Kidney (tissue), 13 donors: ENCODE measurements at regions not wholly inside any gene's neighbourhood (a gene's known extent, or its start where the extent isn't known, plus 50 kb on each side); places are given as distances from the start of the nearest gene placed in this dataset.

Source experiments
- DNase-seq, 5 donors: peaks; one replicate each; pipeline ENCODE4 v3.0.0-alpha.2; 2013 to 2020
- FAIRE-seq: peaks from 2 replicates; lab custom pipeline; 2012; peaks lifted over from hg19 to GRCh38; lab: Jason Lieb, UNC
- H3K27ac ChIP-seq, 2 donors: one replicate each; pipeline ENCODE4 v1.7.0; 2013; ENCODE audit warnings: low read depth in 2 of 2, low read length in 2 of 2, inconsistent platforms in 1 of 2
- H3K27me3 ChIP-seq: one replicate; pipeline ENCODE4 v1.7.1; 2013; ENCODE audit warnings: low read length, inconsistent platforms; ENCODE audit not compliant: control insufficient read depth, insufficient read depth
- H3K36me3 ChIP-seq, 3 donors: one replicate each; pipeline versions ENCODE4 v1.7.0 to v1.7.1; 2013; ENCODE audit warnings: low read length in 3 of 3, control low read depth in 1 of 3, inconsistent platforms in 1 of 3; ENCODE audit not compliant: insufficient read depth in 3 of 3, control insufficient read depth in 2 of 3
- H3K4me1 ChIP-seq, 3 donors: one replicate each; pipeline versions ENCODE4 v1.7.0 to v1.7.1; 2013; ENCODE audit warnings: low read length in 3 of 3, inconsistent platforms in 1 of 3, low read depth in 1 of 3; ENCODE audit not compliant: control insufficient read depth in 2 of 3, insufficient read depth in 2 of 3
- H3K4me3 ChIP-seq, 3 donors: one replicate each; pipeline versions ENCODE4 v1.7.0 to v1.8.1; 2013; ENCODE audit warnings: low read length in 3 of 3, control low read depth in 1 of 3, inconsistent platforms in 1 of 3
- H3K9ac ChIP-seq, 3 donors: one replicate each; pipeline versions ENCODE4 v1.7.0 to v1.7.1; 2013; ENCODE audit warnings: low read length in 3 of 3, control low read depth in 1 of 3, inconsistent platforms in 1 of 3
- H3K9me3 ChIP-seq, 3 donors: one replicate each; pipeline versions ENCODE4 v1.7.0 to v1.7.1; 2013; ENCODE audit warnings: low read length in 3 of 3, control low read depth in 1 of 3, inconsistent platforms in 1 of 3; ENCODE audit not compliant: control insufficient read depth in 2 of 3, insufficient read depth in 1 of 3
- CTCF ChIP-seq: IDR thresholded peaks from 3 replicates; pipeline ENCODE4 v1.5.1; 2012; ENCODE audit warnings: mild to moderate bottlenecking, moderate library complexity, borderline replicate concordance; ENCODE audit not compliant: insufficient read depth; ENCODE audit errors: extremely low read depth
- intact Hi-C: fragments of 100-400 bp; cut with DNase I; formaldehyde crosslinking; loops from one replicate; pipeline ENCODE4 v1.11.1; 2022
- donor health status: control.
- donor health status: control.
- donor health status: control.
- donor health status: control.
- donor health status: control.
- donor health status: DM: yes; HTN: yes; CAD: no.
- donor health status: Normal renal cell carcinoma (clear cell type).

- no peak overlapping the region for H3K4me3 ChIP-seq
- no peaks in the 10 kb centered on the region for H3K36me3 ChIP-seq
- DNase-seq = no peak
- no peak for TF ChIP-seq CTCF
- intact Hi-C loops = no loop called here
- no peak overlapping the region for H3K27ac ChIP-seq
- no peaks in the 10 kb centered on the region for H3K4me1 ChIP-seq
- FAIRE-seq = no peak
- no peak overlapping the region for H3K9ac ChIP-seq
- H3K9me3 ChIP-seq = no peaks in the 10 kb centered on the region
- no peaks in the 10 kb centered on the region for H3K27me3 ChIP-seq
Observed at GRCh38 chr2:7210712-7211111, 293.5 kb downstream of the RNF144A start.

DNA sequence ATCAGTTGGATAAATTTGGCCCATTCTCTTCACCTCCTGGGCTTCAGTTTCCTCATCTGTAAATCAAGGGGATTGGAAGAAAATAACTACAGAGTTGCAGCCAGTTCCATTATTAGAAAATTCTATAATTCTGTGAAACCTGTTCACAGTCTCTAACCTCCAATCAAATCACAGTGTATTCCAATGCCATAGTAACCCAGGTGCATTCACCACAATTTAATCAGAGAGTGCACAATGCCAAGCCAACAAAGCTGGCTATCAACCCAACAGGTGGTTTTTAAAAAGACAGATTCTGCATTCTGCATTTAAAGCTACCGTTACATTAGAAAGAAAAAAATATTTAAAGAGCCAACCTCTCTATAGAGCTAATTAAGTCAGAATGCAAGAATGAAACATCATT is 308.6 kb downstream of the RNF144A start:
- DNase-seq (no peak), FAIRE-seq (no peak)
- H3K9ac ChIP-seq = no peak overlapping the region
- H3K4me1 ChIP-seq = no peaks in the 10 kb centered on the region
- no peak overlapping the region for H3K27ac ChIP-seq
- no peaks in the 10 kb centered on the region for H3K9me3 ChIP-seq
- intact Hi-C loops = no loop called here
- no peaks in the 10 kb centered on the region for H3K27me3 ChIP-seq
- H3K36me3 ChIP-seq = no peaks in the 10 kb centered on the region
- no peak overlapping the region for H3K4me3 ChIP-seq
- no peak for TF ChIP-seq CTCF

GRCh38 chr2:7226501-7226900 is 309.3 kb downstream of the RNF144A start:
- DNase-seq (no peak), FAIRE-seq (no peak)

More at GRCh38 chr2:7226501-7226900, 309.3 kb downstream of the RNF144A start:
- intact Hi-C loops = no loop called here
- Histone ChIP-seq H3K4me1 (no peaks in the 10 kb centered on the region), H3K9ac (no peak overlapping the region), H3K27me3 (no peaks in the 10 kb centered on the region), H3K36me3 (no peaks in the 10 kb centered on the region), H3K27ac (no peak overlapping the region), H3K4me3 (no peak overlapping the region), H3K9me3 (no peaks in the 10 kb centered on the region)
- TF ChIP-seq CTCF = no peak
